GM23248 (cell line): ENCODE measurements at regions not wholly inside any gene's neighbourhood (a gene's known extent, or its start where the extent isn't known, plus 50 kb on each side); places are given as distances from the start of the nearest gene placed in this dataset.

Experiments
- DNase-seq: peaks from one replicate; pipeline ENCODE4 v3.0.0-alpha.2; 2015
- H2AFZ ChIP-seq: fragments of 200-600 bp; sonication (generic); 2 replicates; pipeline ENCODE4 v1.6.1; 2016; ENCODE audit warnings: antibody characterized with exemption
- H3F3A ChIP-seq: fragments of 200-600 bp; sonication (generic); 2 replicates; pipeline ENCODE4 v1.6.1; 2016; ENCODE audit warnings: mild to moderate bottlenecking, antibody characterized with exemption, mixed run types; ENCODE audit not compliant: insufficient read depth
- H3K27ac ChIP-seq: fragments of 200-600 bp; sonication (generic); 2 replicates; pipeline ENCODE4 v1.5.1; 2016; ENCODE audit warnings: mild to moderate bottlenecking
- H3K27me3 ChIP-seq: fragments of 200-600 bp; sonication (generic); replicated peaks from 2 replicates; pipeline ENCODE4 v1.6.1; 2016; ENCODE audit warnings: mild to moderate bottlenecking; ENCODE audit not compliant: insufficient read depth
- H3K36me3 ChIP-seq: fragments of 200-600 bp; sonication (generic); 2 replicates; pipeline ENCODE4 v1.6.1; 2016; ENCODE audit warnings: low read depth, mild to moderate bottlenecking
- H3K4me1 ChIP-seq: fragments of 200-600 bp; sonication (generic); 2 replicates; pipeline ENCODE4 v1.6.1; 2016; ENCODE audit warnings: mild to moderate bottlenecking; ENCODE audit not compliant: insufficient read depth
- H3K4me2 ChIP-seq: fragments of 200-600 bp; sonication (generic); one replicate; pipeline ENCODE4 v1.6.1; 2016; ENCODE audit warnings: mild to moderate bottlenecking; ENCODE audit not compliant: unreplicated experiment
- H3K4me3 ChIP-seq: fragments of 200-600 bp; sonication (generic); 2 replicates; pipeline ENCODE4 v1.5.1; 2016; ENCODE audit warnings: mild to moderate bottlenecking
- H3K79me2 ChIP-seq: fragments of 200-600 bp; sonication (generic); 2 replicates; pipeline ENCODE4 v1.6.1; 2016; ENCODE audit warnings: mild to moderate bottlenecking; ENCODE audit not compliant: insufficient read depth
- H3K9ac ChIP-seq: fragments of 200-600 bp; sonication (generic); 2 replicates; pipeline ENCODE4 v1.6.1; 2016; ENCODE audit warnings: mild to moderate bottlenecking
- H3K9me2 ChIP-seq: fragments of 200-600 bp; sonication (generic); 2 replicates; pipeline ENCODE4 v1.6.1; 2016; ENCODE audit warnings: mixed run types, mild to moderate bottlenecking, moderate library complexity; ENCODE audit not compliant: insufficient read depth
- H3K9me3 ChIP-seq: fragments of 200-600 bp; sonication (generic); one replicate; pipeline ENCODE4 v1.6.1; 2017; ENCODE audit warnings: low read depth
- H4K20me1 ChIP-seq: fragments of 200-600 bp; sonication (generic); 2 replicates; pipeline ENCODE4 v1.6.0; 2016; ENCODE audit not compliant: insufficient read depth
- EZH2 ChIP-seq: fragments of 200-600 bp; sonication (generic); IDR thresholded peaks from 2 replicates; pipeline ENCODE4 v1.6.1; 2018; ENCODE audit warnings: antibody characterized with exemption, mild to moderate bottlenecking; ENCODE audit not compliant: insufficient read depth, poor library complexity, severe bottlenecking
- EZH2phosphoT487 ChIP-seq: fragments of 200-600 bp; sonication (generic); IDR thresholded peaks from 2 replicates; pipeline ENCODE4 v1.6.1; 2018; ENCODE audit warnings: antibody characterized with exemption, moderate library complexity, mild to moderate bottlenecking, low read depth; ENCODE audit not compliant: insufficient read depth
- WGBS, 2 experiments: methylation state at CpG; one replicate each; pipeline ENCODE4 v1.1.6; 2015 to 2017; ENCODE audit warnings: low lambda C conversion rate in 2 of 2, low coverage in 1 of 2; ENCODE audit errors: missing lambda C conversion rate in 2 of 2; 5-methylcytosine and 5-hydroxymethylcytosine counted together
- in situ Hi-C: fragments of 300-500 bp; cut with MboI; formaldehyde crosslinking; loops from 2 replicates; pipeline ENCODE4 v1.15.0; 2020

DNA sequence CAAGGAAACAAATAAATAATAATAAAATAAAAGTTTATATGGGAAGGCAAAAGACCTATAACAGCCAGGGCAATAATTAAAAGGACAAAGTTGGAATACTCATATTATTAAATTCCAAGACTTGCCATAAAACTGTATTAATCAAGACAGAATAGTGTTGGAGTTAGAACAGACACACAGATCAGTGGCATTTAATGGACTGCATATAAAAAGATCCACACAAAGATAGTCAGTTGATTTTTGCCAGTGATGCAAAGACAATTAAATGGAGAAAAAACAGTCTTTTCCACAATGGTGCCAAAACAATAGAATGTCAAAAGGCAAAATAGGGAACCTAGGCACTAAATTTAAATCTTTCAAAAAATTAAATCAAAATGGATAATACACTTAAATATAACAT, 587.1 kb upstream of the GRIA3 start:
- H3K27ac ChIP-seq: no peak overlapping the region
- no peaks in the 10 kb centered on the region for H3K36me3 ChIP-seq
- no peak for TF ChIP-seq EZH2
- no peak for TF ChIP-seq EZH2phosphoT487
- in situ Hi-C loops: no loop called here
- no peaks in the 10 kb centered on the region for H3K4me1 ChIP-seq
- H2AFZ ChIP-seq: no peak overlapping the region
- no peaks in the 10 kb centered on the region for H4K20me1 ChIP-seq
- no peak overlapping the region for H3K4me3 ChIP-seq
- no peaks in the 10 kb centered on the region for H3F3A ChIP-seq
- no peaks in the 10 kb centered on the region for H3K79me2 ChIP-seq
- no peaks in the 10 kb centered on the region for H3K9me2 ChIP-seq
- H3K9ac ChIP-seq: no peak overlapping the region
- no peaks in the 10 kb centered on the region for H3K27me3 ChIP-seq
- no peak overlapping the region for H3K4me2 ChIP-seq
- no peaks in the 10 kb centered on the region for H3K9me3 ChIP-seq
- DNase-seq: no peak

DNA sequence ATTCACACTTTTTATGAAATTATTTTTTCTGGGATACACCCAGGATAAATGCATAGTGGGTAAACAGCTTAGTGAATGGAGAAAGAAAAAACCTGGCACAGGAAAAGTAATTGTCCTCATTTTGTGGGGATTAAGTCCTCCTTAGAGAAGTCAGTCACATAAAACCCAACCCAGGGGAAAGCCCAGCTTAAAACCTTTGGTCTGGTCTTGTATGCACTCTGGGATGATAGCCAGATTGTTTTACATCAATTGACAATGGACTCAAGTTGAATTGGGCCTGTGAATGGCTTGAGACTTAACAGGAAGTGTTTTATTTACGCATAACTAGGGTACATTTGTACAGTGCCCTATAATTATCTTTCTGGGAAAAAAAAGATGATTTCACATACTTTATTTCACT, 561.3 kb upstream of the GRIA3 start:
- Histone ChIP-seq H3K9me3 (no peaks in the 10 kb centered on the region), H4K20me1 (no peaks in the 10 kb centered on the region), H3K9ac (no peak overlapping the region), H3K36me3 (no peaks in the 10 kb centered on the region), H2AFZ (no peak overlapping the region), H3K79me2 (no peaks in the 10 kb centered on the region), H3F3A (peaks cover 16% of the 10 kb centered on the region; the same call in 1 of the 2 replicates), H3K27ac (no peak overlapping the region), H3K27me3 (no peaks in the 10 kb centered on the region), H3K4me1 (peaks cover 24% of the 10 kb centered on the region), H3K4me2 (no peak overlapping the region), H3K4me3 (no peak overlapping the region), H3K9me2 (no peaks in the 10 kb centered on the region)
- WGBS, 2 experiments: 95 to 100% methylated on average over 1 of the region's 1 CpG
- no peak for DNase-seq
- in situ Hi-C loops: no loop called here
- TF ChIP-seq EZH2 (no peak), EZH2phosphoT487 (no peak)

DNA sequence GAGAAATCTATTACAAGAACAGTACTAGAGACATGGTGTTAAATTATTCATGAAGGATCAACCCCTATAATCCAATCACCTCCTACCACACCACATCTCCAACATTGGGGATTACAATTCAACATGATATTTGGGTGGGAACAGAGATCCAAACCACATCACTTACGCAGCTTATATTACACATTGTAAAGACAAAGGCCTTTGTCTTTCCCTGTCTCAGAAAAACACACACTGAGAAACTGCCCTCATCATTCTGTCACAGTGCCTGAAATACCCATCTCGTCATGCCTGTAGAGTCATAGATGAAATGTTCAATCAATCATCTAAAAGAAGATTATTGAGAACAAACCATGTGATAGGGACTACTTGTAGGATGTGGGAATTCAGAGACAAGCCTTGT, 558.8 kb upstream of the GRIA3 start:
- peaks cover 16% of the 10 kb centered on the region; the same call in 1 of the 2 replicates for H3F3A ChIP-seq
- H3K9me2 ChIP-seq: no peaks in the 10 kb centered on the region
- in situ Hi-C loops: no loop called here
- H3K79me2 ChIP-seq: no peaks in the 10 kb centered on the region
- DNase-seq: no peak
- WGBS, 2 experiments: 94 to 97% methylated on average over 2 of the region's 2 CpGs
- no peaks in the 10 kb centered on the region for H3K27me3 ChIP-seq
- H3K9me3 ChIP-seq: no peaks in the 10 kb centered on the region
- H3K9ac ChIP-seq: no peak overlapping the region
- H3K4me3 ChIP-seq: no peak overlapping the region
- H2AFZ ChIP-seq: peak overlapping the region; percentile 44; the same call in 1 of the 2 replicates
- peak overlapping the region; percentile 58 for H3K27ac ChIP-seq
- H3K4me1 ChIP-seq: peaks cover 24% of the 10 kb centered on the region
- H3K4me2 ChIP-seq: no peak overlapping the region
- no peaks in the 10 kb centered on the region for H3K36me3 ChIP-seq
- TF ChIP-seq EZH2 (no peak), EZH2phosphoT487 (no peak)
- H4K20me1 ChIP-seq: no peaks in the 10 kb centered on the region

DNA sequence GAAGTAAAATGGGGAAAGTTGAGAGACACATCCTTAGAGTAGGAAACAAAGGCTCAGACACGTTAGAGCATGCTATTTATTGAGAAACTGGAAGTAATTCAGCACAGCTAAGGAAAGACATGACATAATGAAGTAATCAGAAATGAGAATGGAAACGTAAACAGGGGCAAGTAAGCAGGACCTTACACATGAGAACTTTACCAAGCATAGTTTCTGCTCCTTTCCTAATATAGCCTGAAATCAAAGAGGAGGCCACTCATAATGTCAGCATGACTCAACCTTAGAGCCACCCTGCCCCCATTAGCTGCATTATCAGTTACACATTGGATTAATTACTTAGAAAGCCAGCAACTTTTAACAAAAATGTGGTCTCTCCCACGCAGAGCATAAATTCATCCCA, 558.3 kb upstream of the GRIA3 start:
- Histone ChIP-seq H3K9me3 (no peaks in the 10 kb centered on the region), H3K36me3 (no peaks in the 10 kb centered on the region), H2AFZ (peak overlapping the region; percentile 44; the same call in 1 of the 2 replicates), H3K9ac (no peak overlapping the region), H3K9me2 (no peaks in the 10 kb centered on the region), H3K27ac (peak overlapping the region; percentile 58), H3K79me2 (no peaks in the 10 kb centered on the region), H4K20me1 (no peaks in the 10 kb centered on the region), H3F3A (peaks cover 16% of the 10 kb centered on the region; the same call in 1 of the 2 replicates), H3K27me3 (no peaks in the 10 kb centered on the region), H3K4me3 (no peak overlapping the region), H3K4me2 (peak overlapping the region; percentile 57), H3K4me1 (peaks cover 24% of the 10 kb centered on the region)
- 0% methylated on average over 3 of the region's 3 CpGs for WGBS, 2 experiments
- no peak for TF ChIP-seq EZH2phosphoT487
- no peak for TF ChIP-seq EZH2
- in situ Hi-C loops: no loop called here
- DNase-seq: peak; percentile 70

DNA sequence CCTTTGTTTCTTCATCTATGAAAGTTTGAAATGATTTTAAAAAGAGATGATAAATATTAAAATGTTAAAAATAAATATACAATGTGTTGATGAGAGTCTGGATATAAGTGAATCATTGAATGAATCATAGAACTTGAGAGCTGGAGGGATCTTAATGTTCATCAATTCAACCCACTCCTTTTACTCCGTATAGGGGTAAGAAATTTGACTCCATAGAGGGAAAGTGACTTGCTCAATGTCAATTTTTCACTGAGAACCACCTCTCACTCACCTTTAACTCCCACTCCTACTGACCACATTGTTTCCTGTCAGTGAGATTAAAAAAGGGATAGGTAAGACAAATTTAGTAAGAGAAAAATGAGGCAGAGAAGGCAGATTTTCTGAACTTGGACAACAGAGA, 557.2 kb upstream of the GRIA3 start:
- TF ChIP-seq EZH2phosphoT487 (no peak), EZH2 (no peak)
- Histone ChIP-seq H2AFZ (no peak overlapping the region), H3K9ac (no peak overlapping the region), H3K79me2 (no peaks in the 10 kb centered on the region), H3K9me3 (no peaks in the 10 kb centered on the region), H3K4me2 (no peak overlapping the region), H3K27ac (peak overlapping the region; percentile 58; the same call in 1 of the 2 replicates), H3K4me1 (peaks cover 24% of the 10 kb centered on the region), H3K4me3 (no peak overlapping the region), H3K9me2 (no peaks in the 10 kb centered on the region), H4K20me1 (no peaks in the 10 kb centered on the region), H3K27me3 (no peaks in the 10 kb centered on the region), H3K36me3 (no peaks in the 10 kb centered on the region), H3F3A (peaks cover 16% of the 10 kb centered on the region; the same call in 1 of the 2 replicates)
- in situ Hi-C loops: no loop called here
- peak; percentile 43 for DNase-seq
- WGBS, 2 experiments: 0% methylated on average over 1 of the region's 1 CpG; no CpG with 5 or more reads in 1 of the 2 experiments
